ENCODE measurements at regions not wholly inside any gene's neighbourhood (a gene's known extent, or its start where the extent isn't known, plus 50 kb on each side); places are given as distances from the start of the nearest gene placed in this dataset. TPM values are rescaled to one million over a fixed set of nuclear protein-coding genes. Genes with fewer than 3 reads are reported as not detected.

Small RNA genes lying in the stretch of these regions (small RNA-seq; reads per million reads assigned to genes)
- gene AC107983.1 = not detected

All from GM12878 (cell line).